Sigmoid colon (tissue), 6 donors: ENCODE measurements at regions not wholly inside any gene's neighbourhood (a gene's known extent, or its start where the extent isn't known, plus 50 kb on each side); places are given as distances from the start of the nearest gene placed in this dataset.

Experiments used
- DNase-seq: peaks from one replicate; pipeline ENCODE4 v3.0.0-alpha.2; 2019
- H3K27ac ChIP-seq, 4 donors: fragments of 200-600 bp; sonication (generic); one replicate each; pipeline ENCODE4 v1.5.1; 2016 to 2019; ENCODE audit warnings: mild to moderate bottlenecking in 1 of 4
- H3K27me3 ChIP-seq, 3 donors: fragments of 200-600 bp; sonication (generic); one replicate each; pipeline ENCODE4 v1.5.1; 2019; ENCODE audit warnings: mild to moderate bottlenecking in 1 of 3
- H3K36me3 ChIP-seq, 4 donors: fragments of 200-600 bp; sonication (generic); one replicate each; pipeline ENCODE4 v1.5.1; 2016 to 2019
- H3K4me1 ChIP-seq, 4 donors: fragments of 200-600 bp; sonication (generic); one replicate each; pipeline ENCODE4 v1.5.1; 2017 to 2019
- H3K4me3 ChIP-seq, 4 donors: fragments of 200-600 bp; sonication (generic); one replicate each; pipeline ENCODE4 v1.5.1; 2017 to 2019; ENCODE audit warnings: mild to moderate bottlenecking in 2 of 4, moderate library complexity in 1 of 4
- H3K9me3 ChIP-seq, 4 donors: fragments of 200-600 bp in 3 of 4; sonication (generic) in 3 of 4; one replicate each; pipeline versions ENCODE4 v1.5.1 to v1.6.1; 2013 to 2019
- CTCF ChIP-seq, 4 experiments: fragments of 450-650 bp in 3 of 4; fragments of 200-600 bp in 1 of 4; IDR thresholded peaks; one replicate each; pipeline ENCODE4 v1.5.1; 2016 to 2019; ENCODE audit warnings: antibody characterized with exemption in 4 of 4, mild to moderate bottlenecking in 3 of 4, moderate library complexity in 2 of 4
- EP300 ChIP-seq, 4 donors: sonication (generic); formaldehyde crosslinking; IDR thresholded peaks; one replicate each; pipeline ENCODE4 v1.6.1; 2017; ENCODE audit warnings: antibody characterized with exemption in 4 of 4
- POLR2A ChIP-seq, 2 donors: fragments of 450-650 bp; IDR thresholded peaks; one replicate each; pipeline ENCODE4 v1.6.1; 2016; ENCODE audit warnings: antibody characterized with exemption in 2 of 2, mild to moderate bottlenecking in 2 of 2, moderate library complexity in 2 of 2
- POLR2AphosphoS5 ChIP-seq, 4 donors: sonication (generic); formaldehyde crosslinking; IDR thresholded peaks; one replicate each; pipeline ENCODE4 v1.6.1; 2017; ENCODE audit warnings: antibody characterized with exemption in 4 of 4
- whole genome bisulfite sequencing, 2 donors: extraction: QIAGEN DNeasy Blood & Tissue Kit; methylation state at CpG; one replicate each; pipeline ENCODE4 v1.1.7; 2013; 5-methylcytosine and 5-hydroxymethylcytosine counted together
- intact Hi-C: fragments of 100-400 bp; cut with DNase I; formaldehyde crosslinking; loops from one replicate; pipeline ENCODE4 v1.15.1; 2023
- donor health status: healthy with polysubstance abuse.
- donor health status: healthy.

GRCh38 chr9:90478821-90479220 is 163.8 kb downstream of the DIRAS2 start:
- Histone ChIP-seq H3K4me1 (no peaks in the 10 kb centered on the region), H3K4me3 (no peak overlapping the region), H3K36me3 (no peaks in the 10 kb centered on the region), H3K27me3 (no peaks in the 10 kb centered on the region), H3K27ac (no peak overlapping the region), H3K9me3 (no peaks in the 10 kb centered on the region)
- intact Hi-C loops: no loop called here
- 66 to 71% methylated on average over 6 of the region's 6 CpGs for WGBS, 2 donors
- no peak for TF ChIP-seq CTCF (IDR thresholded peaks at IDR 0.05)
- TF ChIP-seq POLR2A (IDR thresholded peaks at IDR 0.05): no peak
- no peak for TF ChIP-seq POLR2AphosphoS5 (IDR thresholded peaks at IDR 0.05)
- TF ChIP-seq EP300 (IDR thresholded peaks at IDR 0.05): no peak
- DNase-seq: no peak

GRCh38 chr9:90485028-90485427 is 157.6 kb downstream of the DIRAS2 start:
- intact Hi-C loops: no loop called here
- peaks cover 0 to 4% (median 2%) of the 10 kb centered on the region in 4 donors for H3K9me3 ChIP-seq
- no peak for DNase-seq
- WGBS, 2 donors: 81 to 91% methylated on average over 1 of the region's 1 CpG
- H3K27me3 ChIP-seq: no peaks in the 10 kb centered on the region
- H3K4me1 ChIP-seq: no peaks in the 10 kb centered on the region
- H3K36me3 ChIP-seq: no peaks in the 10 kb centered on the region
- H3K4me3 ChIP-seq: no peak overlapping the region
- H3K27ac ChIP-seq: no peak overlapping the region
- TF ChIP-seq POLR2A (IDR thresholded peaks at IDR 0.05) (no peak), CTCF (IDR thresholded peaks at IDR 0.05) (no peak), POLR2AphosphoS5 (IDR thresholded peaks at IDR 0.05) (no peak), EP300 (IDR thresholded peaks at IDR 0.05) (no peak)

GRCh38 chr9:90489066-90489465 is 153.6 kb downstream of the DIRAS2 start:
- 80 to 86% methylated on average over 4 of the region's 4 CpGs for WGBS, 2 donors

GRCh38 chr9:90499761-90500160 is 142.9 kb downstream of the DIRAS2 start:
- TF ChIP-seq CTCF (IDR thresholded peaks at IDR 0.05): no peak
- TF ChIP-seq POLR2AphosphoS5 (IDR thresholded peaks at IDR 0.05): no peak
- no peak for TF ChIP-seq POLR2A (IDR thresholded peaks at IDR 0.05)
- TF ChIP-seq EP300 (IDR thresholded peaks at IDR 0.05): no peak
- no peaks in the 10 kb centered on the region for H3K4me1 ChIP-seq
- no peaks in the 10 kb centered on the region for H3K36me3 ChIP-seq
- 94 to 95% methylated on average over 2 of the region's 2 CpGs for WGBS, 2 donors
- H3K27ac ChIP-seq: no peak overlapping the region
- DNase-seq: no peak
- no peak overlapping the region for H3K4me3 ChIP-seq
- H3K9me3 ChIP-seq: no peaks in the 10 kb centered on the region
- H3K27me3 ChIP-seq: no peaks in the 10 kb centered on the region
- intact Hi-C loops: no loop called here

More at GRCh38 chr9:90489066-90489465, 153.6 kb downstream of the DIRAS2 start:
- Histone ChIP-seq H3K27me3 (no peaks in the 10 kb centered on the region), H3K4me3 (no peak overlapping the region), H3K9me3 (peaks cover 0 to 4% (median 2%) of the 10 kb centered on the region in 4 donors), H3K36me3 (no peaks in the 10 kb centered on the region), H3K4me1 (no peaks in the 10 kb centered on the region), H3K27ac (no peak overlapping the region)
- no peak for DNase-seq
- intact Hi-C loops: no loop called here
- TF ChIP-seq POLR2A (IDR thresholded peaks at IDR 0.05): no peak
- TF ChIP-seq POLR2AphosphoS5 (IDR thresholded peaks at IDR 0.05): no peak
- TF ChIP-seq EP300 (IDR thresholded peaks at IDR 0.05): no peak
- TF ChIP-seq CTCF (IDR thresholded peaks at IDR 0.05): no peak

GRCh38 chr9:90502134-90502533 is 140.5 kb downstream of the DIRAS2 start:
- Histone ChIP-seq H3K27me3 (no peaks in the 10 kb centered on the region), H3K36me3 (no peaks in the 10 kb centered on the region), H3K4me3 (no peak overlapping the region), H3K9me3 (no peaks in the 10 kb centered on the region), H3K27ac (no peak overlapping the region), H3K4me1 (no peaks in the 10 kb centered on the region)
- no peak for TF ChIP-seq CTCF (IDR thresholded peaks at IDR 0.05)
- TF ChIP-seq POLR2A (IDR thresholded peaks at IDR 0.05): no peak
- no peak for TF ChIP-seq POLR2AphosphoS5 (IDR thresholded peaks at IDR 0.05)
- no peak for TF ChIP-seq EP300 (IDR thresholded peaks at IDR 0.05)
- 89 to 92% methylated on average over 4 of the region's 4 CpGs for WGBS, 2 donors
- intact Hi-C loops: no loop called here
- no peak for DNase-seq
